ENCODE measurements at regions not wholly inside any gene's neighbourhood (a gene's known extent, or its start where the extent isn't known, plus 50 kb on each side); places are given as distances from the start of the nearest gene placed in this dataset.

GRCh38 chr10:90462749-90463470, 394.9 kb downstream of the HTR7 start:
- DNase-seq (ENCODE audit: low spot score), result no peak
- no peak for ATAC-seq (ENCODE audit: low FRiP score)
- no peak for TF ChIP-seq CTCF (IDR thresholded peaks at IDR 0.05)

GRCh38 chr10:90464329-90464728, 393.5 kb downstream of the HTR7 start:
- ATAC-seq (ENCODE audit: low FRiP score) (no peak), DNase-seq (ENCODE audit: low spot score) (no peak)
- TF ChIP-seq CTCF (IDR thresholded peaks at IDR 0.05), result no peak

- no peak for DNase-seq (ENCODE audit: low spot score)
- TF ChIP-seq CTCF (IDR thresholded peaks at IDR 0.05), result no peak
- no peak for ATAC-seq (ENCODE audit: low FRiP score)
These were observed 386.9 kb downstream of the HTR7 start for GRCh38 chr10:90470966-90471365.

- ATAC-seq (ENCODE audit: low FRiP score) (no peak), DNase-seq (ENCODE audit: low spot score) (no peak)
- no peak for TF ChIP-seq CTCF (IDR thresholded peaks at IDR 0.05)
These were observed 377.4 kb downstream of the HTR7 start for GRCh38 chr10:90480466-90480865.

- ATAC-seq (ENCODE audit: low FRiP score) (no peak), DNase-seq (ENCODE audit: low spot score) (no peak)
- TF ChIP-seq CTCF (IDR thresholded peaks at IDR 0.05), result no peak
These were observed 376.4 kb downstream of the HTR7 start for GRCh38 chr10:90481326-90481923.

GRCh38 chr10:90484518-90484917, 373.3 kb downstream of the HTR7 start:
- DNase-seq (ENCODE audit: low spot score) (no peak), ATAC-seq (ENCODE audit: low FRiP score) (no peak)
- no peak for TF ChIP-seq CTCF (IDR thresholded peaks at IDR 0.05)

- DNase-seq (ENCODE audit: low spot score), result no peak
- TF ChIP-seq CTCF (IDR thresholded peaks at IDR 0.05), result no peak
- ATAC-seq (ENCODE audit: low FRiP score), result no peak
These were observed 363.7 kb downstream of the HTR7 start for GRCh38 chr10:90494183-90494582.

Measured in omental fat pad (tissue), 3 donors.